GM21360 (cell line): ENCODE measurements at regions not wholly inside any gene's neighbourhood (a gene's known extent, or its start where the extent isn't known, plus 50 kb on each side); places are given as distances from the start of the nearest gene placed in this dataset.
A peak's percentile ranks its signal among the peaks of the same experiment; 100 is the strongest.
"Not testable (repeated sequence)": the region's sequence is repeated elsewhere in the genome, so short reads cannot be mapped to it uniquely, and the experiment has no call there.

Experiments used
- ATAC-seq: cut with Tn5 transposase; IDR thresholded peaks from one replicate; pipeline ENCODE4 v1.9.1; 2021; ENCODE audit warnings: mild to moderate bottlenecking, moderate library complexity; ENCODE audit not compliant: unreplicated experiment

DNA sequence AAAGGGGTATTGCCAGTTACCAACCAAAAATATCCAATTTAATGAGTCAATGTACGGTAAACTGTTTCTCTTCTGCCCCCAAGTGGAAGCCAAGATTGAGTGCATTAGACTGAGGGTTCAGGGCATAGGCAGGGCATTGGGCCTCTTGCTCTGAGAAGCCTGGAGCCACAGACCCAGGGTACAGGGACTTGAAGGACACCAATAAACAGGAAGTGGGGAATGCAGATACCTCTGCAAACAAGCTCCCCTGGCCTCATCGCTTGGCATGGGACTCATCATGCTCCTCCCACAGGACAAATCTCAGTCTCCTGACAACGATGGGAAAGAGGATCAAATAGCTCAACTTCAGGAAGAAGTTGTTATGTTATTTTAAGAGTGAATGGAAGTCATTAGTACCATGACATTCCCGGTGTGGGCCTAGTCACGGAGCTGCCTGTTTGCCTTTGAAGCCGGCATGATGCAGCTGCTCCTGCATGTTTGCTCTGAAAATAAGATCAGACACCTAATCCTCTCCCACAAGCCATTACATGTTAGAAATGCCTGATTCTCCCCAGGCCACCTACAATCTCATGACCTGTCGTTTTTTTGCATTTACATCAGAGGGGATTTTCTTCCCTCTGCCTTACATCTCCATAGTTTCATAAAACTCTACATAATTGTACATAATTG is 224.2 kb downstream of the RCHY1 start:
- ATAC-seq: no peak

DNA sequence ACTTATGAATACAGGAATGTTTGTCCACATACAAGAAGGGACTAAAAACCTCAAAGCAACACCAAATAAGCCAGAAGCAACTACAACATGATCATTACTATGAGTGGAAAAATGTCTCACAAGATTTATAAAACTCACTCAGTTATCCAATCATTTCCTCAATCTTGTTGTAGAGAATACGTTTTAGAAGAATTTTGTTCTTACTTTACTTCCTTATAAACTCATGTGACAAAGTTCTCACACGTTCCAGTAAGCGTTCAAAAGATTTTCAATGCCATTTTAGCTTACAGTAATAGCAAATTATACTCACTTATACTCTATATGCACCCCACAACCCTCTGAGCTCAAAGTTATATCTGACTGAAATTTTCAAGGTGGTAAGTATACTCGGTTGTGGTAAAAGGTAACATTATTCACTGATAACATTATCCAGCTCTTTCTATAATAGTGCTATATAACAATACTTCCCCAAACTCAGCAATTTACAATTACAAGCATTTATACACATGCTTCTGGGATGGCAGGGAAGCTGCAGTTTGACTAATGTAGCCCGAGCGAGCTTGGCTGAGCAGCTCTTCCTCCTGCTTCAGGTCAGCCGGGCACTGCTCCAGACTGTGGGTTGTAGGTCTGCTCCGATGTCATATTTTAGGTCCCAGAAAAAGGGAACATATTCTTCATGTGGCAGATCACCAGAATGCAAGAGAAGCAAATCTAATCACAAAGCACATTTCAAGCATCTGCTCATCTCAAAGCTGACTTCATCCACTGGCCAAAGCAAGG is 226.3 kb downstream of the RCHY1 start:
- no peak for ATAC-seq

DNA sequence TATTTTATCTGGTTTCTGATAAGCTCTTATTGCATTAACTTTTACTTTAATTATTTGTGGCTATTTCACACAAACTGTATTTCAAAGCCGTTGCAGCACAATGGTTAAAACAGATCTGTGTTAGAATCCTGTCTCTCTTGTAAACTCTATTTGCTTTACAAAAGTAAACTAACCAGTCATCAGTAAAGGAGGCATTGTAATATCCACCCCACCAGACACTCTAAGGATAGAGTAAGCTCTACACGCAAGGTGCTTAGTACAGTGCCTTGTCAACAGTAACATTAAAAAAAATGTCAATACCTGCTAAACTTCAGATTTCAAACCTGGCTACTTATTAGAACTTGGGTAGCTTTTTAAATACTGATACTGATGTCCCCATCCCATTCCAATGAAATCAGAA is 228.4 kb downstream of the RCHY1 start:
- ATAC-seq: no peak

DNA sequence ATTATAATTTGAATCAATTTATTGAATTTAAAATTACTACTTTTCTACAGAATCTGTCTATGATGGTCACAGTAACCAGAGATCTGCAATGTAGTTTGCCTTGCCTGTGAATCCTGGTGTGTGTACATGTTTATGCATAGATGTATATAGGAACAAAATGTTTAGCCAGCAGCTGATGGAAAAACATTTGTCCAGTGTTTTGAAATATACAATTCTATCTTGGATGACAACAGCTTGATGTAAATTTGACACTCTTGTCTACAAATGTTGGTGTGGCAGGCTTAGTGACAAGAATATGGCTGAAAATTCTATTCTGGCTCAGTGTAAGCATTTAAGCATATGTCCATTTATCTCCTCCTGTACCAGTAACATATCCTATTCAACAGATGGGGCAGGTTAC is 229.4 kb downstream of the RCHY1 start:
- ATAC-seq: no peak

DNA sequence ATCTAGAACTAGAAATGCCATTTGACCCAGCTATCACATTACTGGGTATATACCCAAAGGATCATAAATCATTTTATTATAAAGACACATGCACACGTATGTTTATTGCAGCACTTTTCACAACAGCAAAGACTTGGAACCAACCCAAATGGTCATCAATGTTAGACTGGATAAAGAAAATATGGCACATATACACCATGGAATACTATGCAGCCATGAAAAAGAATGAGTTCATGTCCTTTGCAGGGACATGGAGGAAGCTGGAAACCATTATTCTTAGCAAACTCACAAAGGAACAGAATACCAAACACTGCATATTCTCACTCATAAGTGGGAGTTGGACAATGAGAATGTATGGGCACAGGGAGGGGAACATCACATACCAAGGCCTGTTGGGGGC is 233.7 kb downstream of the RCHY1 start:
- ATAC-seq: not testable (repeated sequence)

DNA sequence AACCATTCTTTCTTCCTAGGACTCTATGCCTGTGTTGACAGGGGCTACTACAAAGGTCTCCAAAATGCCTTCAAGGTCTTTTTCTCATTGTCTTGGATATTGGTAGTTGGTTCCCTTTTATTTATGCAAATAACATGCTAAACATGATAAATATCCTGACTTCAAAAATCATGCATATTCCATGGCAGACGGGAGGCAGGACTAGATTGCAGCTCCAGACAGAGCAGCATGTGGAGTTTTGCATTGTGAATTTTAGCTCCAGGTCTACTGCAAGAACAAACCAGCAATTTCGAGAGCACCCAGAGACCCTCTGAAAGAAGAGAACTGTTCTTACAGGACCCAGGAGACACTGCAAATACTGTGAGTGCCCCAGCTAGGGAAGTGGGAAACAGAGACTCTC is 254.9 kb downstream of the RCHY1 start:
- no peak for ATAC-seq

DNA sequence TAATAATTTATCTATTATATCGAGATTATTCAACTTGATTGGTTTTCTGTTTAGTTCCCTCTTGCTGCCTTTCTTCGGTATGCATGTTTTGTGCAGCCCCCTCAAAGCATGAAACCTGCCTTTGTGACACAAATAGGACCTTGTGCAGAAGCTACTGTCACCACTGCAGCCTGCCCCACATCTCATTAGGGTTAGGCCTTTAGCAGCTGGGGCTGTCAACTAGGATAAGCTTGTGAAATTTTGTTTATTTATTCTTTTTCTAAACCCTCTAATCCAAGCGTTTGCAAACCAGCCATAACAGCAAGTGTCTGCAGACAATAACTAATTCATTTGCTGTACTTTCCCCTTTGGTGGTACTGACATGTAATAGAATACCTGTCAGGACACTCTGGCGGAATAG is 258.9 kb downstream of the RCHY1 start:
- ATAC-seq: no peak

DNA sequence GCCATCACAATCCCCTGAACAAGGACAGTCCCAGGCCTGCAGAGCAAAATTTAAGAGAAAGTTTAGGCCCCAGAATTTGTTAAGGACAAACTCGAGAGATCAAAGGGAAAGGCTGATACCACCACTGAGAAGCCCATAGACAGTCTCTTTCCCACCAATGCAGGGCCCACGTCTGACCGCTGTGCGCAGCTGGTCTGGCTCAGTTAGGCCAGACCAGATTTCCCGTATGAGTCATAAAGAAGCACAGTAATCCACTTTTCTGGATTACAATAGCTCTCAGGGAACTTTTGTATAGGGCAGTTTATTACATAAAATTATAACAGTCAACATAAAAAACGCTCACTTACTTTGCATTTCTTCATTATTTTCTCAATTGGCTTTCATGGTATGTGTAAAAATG is 259.5 kb downstream of the RCHY1 start:
- no peak for ATAC-seq

DNA sequence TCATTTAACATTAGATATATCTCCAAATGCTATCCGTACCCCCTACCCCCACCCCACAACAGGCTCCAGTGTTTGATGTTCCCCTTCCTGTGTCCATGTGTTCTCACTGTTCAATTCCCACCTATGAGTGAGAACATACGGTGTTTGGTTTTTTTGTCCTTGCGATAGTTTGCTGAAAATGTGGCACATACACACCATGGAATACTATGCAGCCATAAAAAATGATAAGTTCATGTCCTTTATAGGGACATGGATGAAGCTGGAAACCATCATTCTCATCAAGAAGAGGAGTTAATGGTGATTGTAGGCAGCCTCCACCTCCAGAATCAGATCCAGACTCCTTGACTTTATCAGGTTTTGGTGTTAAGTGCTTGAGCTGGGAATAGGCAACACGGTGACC is 261.1 kb downstream of the RCHY1 start:
- ATAC-seq: not testable (repeated sequence)

DNA sequence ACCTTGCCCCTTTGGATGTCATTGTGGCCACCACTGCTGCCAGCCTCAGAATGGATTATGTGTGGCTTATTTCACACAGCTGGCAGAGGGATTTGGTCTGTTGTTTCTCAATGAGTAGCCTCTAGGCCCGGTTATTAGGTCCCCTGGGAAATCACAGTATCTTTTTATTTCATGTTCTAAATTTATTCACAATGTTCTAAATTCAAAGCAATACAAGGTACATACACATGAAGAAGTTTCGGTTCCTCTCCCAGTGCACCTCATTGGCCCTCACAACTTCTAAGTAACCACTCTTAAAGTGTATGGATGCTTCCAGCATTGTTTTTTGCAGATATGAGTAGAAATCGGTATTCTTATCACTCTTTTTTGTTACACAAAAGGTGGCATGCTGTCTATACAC is 262.7 kb downstream of the RCHY1 start:
- peak; percentile 91 for ATAC-seq

DNA sequence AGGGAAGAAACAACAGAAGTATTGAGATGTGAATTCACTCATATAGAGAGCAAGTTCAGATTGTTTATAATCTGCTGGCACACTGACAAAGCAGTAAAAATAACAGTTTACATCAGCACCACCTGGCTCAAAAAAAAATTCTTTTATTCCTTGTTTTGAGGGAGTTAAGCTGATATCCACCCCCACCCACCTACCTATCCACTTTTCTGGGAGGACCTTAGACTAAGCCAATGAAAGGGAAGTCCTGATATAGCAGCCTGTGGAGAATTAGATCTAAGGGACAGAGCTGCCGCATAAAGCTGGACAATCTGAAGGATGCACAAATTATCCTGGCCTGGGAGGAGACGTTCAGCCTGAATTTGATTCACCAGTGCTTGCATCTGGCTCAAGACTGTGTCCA is 264.5 kb downstream of the RCHY1 start:
- no peak for ATAC-seq

DNA sequence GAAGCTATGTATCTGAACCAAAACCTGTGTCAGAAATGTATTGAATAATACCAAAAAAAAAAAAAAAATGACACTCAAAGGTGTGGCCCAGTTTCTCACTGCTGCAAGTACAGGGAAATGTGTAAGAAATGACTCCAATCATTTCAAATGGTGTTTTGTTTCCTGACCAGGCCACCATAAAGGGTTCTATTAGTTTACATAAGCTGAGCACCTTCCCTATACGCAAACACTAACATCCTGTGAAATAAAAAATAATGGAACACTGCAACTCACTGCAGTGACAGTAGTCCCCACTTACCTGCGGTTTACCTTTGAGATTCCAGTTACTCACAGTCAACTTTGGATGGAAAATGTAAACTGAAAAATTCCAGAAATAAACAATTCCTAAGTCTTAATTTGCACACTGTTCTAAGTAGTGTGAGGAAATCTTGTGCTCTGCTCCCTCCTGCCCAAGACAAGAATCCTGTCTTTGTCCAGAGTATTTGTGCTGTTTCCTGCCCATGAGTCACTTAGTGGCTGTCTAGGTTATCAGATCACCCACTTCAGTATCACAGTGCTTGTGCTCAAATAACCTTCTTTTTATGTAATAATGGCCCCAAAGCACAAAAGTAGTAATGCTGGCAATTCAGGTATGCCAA is 265.3 kb downstream of the RCHY1 start:
- no peak for ATAC-seq

DNA sequence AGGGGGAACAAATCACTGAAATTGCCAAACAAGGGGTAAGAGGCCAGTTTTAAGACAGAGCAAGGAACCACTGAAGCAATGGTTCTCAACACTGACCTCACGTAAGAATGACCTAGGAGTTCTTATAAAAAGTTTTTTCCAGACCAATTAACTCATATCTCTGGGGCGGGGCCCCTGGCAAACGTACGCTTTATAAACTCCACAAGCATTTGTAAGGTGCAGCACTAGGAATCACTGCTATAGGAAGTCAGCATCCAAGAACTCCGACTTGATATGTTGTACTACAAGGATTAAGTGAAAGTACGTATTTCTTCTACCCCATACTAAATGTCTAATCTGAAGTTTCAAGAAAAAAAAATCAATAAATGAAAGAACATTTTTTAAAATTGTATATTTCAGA is 269.9 kb downstream of the RCHY1 start:
- ATAC-seq: no peak

DNA sequence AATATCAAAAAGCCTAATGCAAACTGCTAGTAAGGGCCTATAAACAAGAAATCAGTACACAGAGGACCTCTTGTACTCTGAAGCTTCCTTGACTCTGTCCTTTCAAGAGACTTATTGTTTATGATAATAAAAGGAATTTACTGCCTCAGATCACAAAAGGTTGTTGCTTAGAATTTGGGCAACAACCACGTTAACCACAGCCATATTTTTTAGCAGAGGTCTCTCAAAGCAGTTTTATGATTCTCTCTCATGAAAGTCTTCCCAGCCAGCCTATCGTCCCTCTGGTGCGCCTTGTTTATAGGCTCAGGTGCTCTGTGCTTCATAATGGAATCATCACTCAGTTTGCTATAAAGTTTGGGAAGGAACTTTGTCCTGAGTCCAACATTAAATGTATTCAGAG is 270.6 kb downstream of the RCHY1 start:
- ATAC-seq: no peak

DNA sequence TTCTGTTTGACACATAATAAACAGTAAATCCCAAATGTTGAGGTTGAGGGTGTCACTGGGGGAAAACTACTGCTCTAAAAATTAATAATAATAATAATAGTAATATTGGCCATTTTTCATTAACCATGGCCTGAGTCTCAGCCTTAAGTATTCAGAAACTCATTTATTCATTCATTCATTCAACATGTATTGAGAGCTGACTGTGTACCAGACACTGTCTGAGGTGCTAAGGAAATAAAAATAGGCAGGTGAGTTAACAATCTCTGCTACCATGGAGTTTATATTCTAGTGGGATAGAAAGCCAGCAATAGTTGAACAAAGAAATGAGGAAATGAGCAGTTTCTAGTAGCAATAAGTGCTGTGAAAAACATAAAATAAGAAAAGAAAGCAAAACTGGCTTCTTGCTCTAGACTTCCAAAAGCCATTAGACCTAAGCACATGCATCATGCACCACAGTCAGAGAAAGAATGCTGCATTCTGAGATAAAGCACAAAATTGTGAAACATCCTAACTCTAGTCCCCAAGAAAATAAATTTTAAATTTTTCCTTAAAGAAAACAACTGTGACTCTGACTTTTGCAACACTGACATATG is 278.7 kb downstream of the RCHY1 start:
- ATAC-seq: peak; percentile 98

DNA sequence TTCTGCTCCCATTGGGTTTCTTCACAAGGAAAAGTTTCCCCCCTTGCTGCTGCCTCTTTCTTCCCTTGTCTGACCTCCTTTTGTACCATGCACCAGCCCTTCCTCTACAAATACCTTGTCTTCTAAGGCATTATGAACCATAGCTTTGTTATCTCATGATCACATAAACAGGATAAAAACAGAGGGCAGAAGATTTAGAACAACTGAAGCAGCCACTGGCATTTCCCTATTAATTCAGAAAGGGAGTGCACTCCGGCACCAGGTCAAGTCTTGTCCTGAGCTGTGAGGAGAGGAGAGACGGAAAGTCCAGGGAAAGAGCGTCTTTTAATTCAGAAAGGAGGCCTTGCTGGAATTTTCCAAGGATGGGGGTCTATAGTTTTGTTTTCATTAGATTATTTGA is 281.7 kb downstream of the RCHY1 start:
- no peak for ATAC-seq

DNA sequence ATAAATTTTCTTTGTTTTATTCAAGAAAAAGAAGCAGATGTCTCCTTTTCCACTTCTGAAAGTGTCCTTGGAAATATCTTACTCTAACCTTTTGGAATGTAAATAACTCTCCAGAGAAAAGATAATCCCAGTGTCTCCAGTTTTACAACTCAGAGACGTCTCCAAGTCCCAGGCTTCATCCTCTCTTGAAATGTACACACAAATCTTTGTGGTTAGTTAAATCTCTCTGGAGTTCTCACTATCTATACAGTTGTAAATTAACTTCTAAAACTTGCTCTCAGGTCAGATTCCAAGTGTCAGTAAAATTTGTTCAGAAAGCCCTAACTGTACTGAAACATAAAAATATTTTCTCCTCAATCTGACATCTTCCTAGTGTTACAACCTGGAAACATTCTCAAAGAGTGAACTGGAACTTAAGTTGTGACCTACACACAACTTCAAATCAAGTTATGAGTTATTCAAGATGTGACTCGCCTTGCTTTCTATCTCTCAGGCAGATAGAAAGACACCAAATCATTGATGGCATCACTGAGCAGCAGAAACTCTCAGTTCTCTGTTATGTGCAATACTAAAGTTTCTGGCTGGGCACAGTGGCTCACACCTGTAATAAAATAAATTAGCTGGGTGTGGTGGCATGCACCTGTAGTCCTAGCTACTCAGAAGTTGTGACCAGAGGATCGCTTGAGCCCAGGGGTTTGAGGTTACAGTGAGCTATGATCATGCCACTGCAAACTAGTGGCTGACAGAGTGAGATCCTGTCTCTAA is 284.2 kb downstream of the RCHY1 start:
- peak; percentile 91 for ATAC-seq

DNA sequence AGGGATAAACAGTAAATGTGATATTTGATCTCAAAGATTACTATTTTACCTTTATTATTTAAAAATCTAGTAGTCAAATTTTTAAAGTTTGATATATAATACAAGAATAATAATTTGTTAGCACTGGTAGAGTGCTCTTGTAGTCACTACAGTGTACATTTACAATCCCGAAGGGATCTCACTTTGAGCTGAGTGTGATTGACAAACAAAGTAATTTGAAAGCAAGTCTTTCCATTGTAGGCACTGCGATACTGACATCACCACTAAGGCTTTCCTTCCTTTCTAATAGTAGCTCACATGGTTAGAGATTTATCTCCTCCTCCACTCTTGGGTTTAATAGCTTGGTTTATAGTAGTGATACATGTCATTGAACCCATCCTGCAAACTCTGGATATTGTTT is 280.6 kb downstream of the PARM1 start:
- ATAC-seq: no peak

DNA sequence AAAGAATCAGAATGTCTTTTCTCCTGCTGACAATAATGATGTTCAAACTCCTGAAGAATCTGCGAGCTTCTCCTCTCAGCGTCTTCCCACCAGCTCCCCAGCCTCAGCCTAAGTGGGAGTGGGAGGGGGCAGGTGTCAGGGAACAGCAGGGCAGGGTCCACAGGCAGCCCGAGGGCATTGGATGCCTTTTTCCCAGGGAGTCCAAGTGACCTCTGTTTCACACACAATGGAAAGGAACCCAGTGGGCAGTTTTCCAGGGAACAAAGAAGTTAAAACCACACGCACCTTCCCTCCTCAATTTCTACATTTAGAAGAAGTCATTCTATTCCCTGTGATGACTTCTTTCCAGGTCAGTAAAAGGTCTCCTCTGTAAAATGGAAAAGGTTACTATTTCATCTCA is 278.5 kb downstream of the PARM1 start:
- no peak for ATAC-seq

DNA sequence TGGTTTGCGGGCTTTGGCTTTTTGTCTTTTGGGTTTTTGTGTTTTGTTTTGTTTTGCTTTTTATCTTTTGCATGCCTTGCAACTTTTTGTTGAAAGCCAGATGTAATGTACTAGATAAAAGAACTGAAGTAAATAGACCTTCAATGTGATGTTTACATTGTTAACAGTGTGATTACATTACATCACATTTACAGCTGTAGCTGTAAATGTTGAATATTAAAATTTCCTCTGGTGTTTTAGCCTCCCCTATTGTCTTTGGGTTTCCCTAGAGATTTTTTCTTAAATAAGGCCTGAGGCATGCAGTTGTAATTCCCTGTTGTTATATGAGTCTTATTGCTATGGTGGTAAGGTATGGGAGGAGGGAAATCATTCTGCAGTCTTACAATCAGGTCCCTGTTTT is 275.0 kb downstream of the PARM1 start:
- no peak for ATAC-seq

DNA sequence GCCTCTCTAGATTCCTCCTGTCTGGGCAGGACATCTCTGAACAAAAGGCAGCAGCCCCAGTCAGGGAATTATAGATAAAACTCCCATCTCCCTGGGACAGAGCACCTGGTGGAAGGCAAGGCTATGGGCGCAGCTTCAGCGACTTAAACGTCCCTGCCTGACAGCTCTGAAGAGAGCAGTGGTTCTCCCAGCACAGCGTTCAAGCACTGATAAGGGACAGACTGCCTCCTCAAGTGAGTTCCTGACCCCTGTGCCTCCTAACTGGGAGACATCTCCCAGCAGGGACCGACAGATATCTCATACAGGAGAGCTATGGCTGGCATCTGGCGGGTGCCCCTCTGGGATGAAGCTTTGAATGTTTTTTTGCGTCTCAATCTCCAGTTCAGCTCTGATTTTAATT is 262.2 kb downstream of the PARM1 start:
- ATAC-seq: no peak
